Spleen (tissue), 11 donors: ENCODE measurements at regions not wholly inside any gene's neighbourhood (a gene's known extent, or its start where the extent isn't known, plus 50 kb on each side); places are given as distances from the start of the nearest gene placed in this dataset.
A peak's percentile ranks its signal among the peaks of the same experiment; 100 is the strongest.

Source experiments
- DNase-seq: peaks from one replicate; pipeline ENCODE4 v3.0.0-alpha.2; 2020
- H3K27ac ChIP-seq, 8 donors: fragments of 200-600 bp; sonication (generic) in 7 of 8; 1 replicate in 4 of 8; 2 replicates in 4 of 8; pipeline versions ENCODE4 v1.5.0 to v1.8.0; 2016 to 2021; ENCODE audit warnings: inconsistent platforms in 4 of 8, mild to moderate bottlenecking in 4 of 8, moderate library complexity in 1 of 8
- H3K27me3 ChIP-seq, 7 donors: fragments of 200-600 bp; sonication (generic) in 6 of 7; replicated peaks in 1 of 7; 1 replicate in 4 of 7; 2 replicates in 3 of 7; pipeline versions ENCODE4 v1.5.0 to v1.8.0; 2016 to 2021; ENCODE audit warnings: inconsistent platforms in 3 of 7, mild to moderate bottlenecking in 1 of 7
- H3K36me3 ChIP-seq, 6 donors: fragments of 200-600 bp; sonication (generic) in 5 of 6; 1 replicate in 4 of 6; 2 replicates in 2 of 6; pipeline versions ENCODE4 v1.5.0 to v1.8.0; 2016 to 2021; ENCODE audit warnings: inconsistent platforms in 2 of 6
- H3K4me1 ChIP-seq, 6 donors: fragments of 200-600 bp; sonication (generic) in 5 of 6; 1 replicate in 3 of 6; 2 replicates in 3 of 6; pipeline versions ENCODE4 v1.5.0 to v1.8.0; 2016 to 2021; ENCODE audit warnings: inconsistent platforms in 3 of 6
- H3K4me3 ChIP-seq, 8 donors: fragments of 200-600 bp; sonication (generic) in 7 of 8; 1 replicate in 4 of 8; 2 replicates in 4 of 8; pipeline versions ENCODE4 v1.5.0 to v1.8.0; 2016 to 2021; ENCODE audit warnings: inconsistent platforms in 4 of 8, mild to moderate bottlenecking in 4 of 8, moderate library complexity in 2 of 8
- H3K9me3 ChIP-seq, 8 donors: fragments of 200-600 bp; sonication (generic) in 7 of 8; 1 replicate in 4 of 8; 2 replicates in 4 of 8; pipeline versions ENCODE4 v1.5.0 to v1.8.0; 2016 to 2021; ENCODE audit warnings: inconsistent platforms in 4 of 8
- CTCF ChIP-seq, 11 experiments: fragments of 200-600 bp in 7 of 11; fragments of 450-650 bp in 4 of 11; sonication (generic) in 4 of 11; IDR thresholded peaks in 8 of 11; conservative IDR thresholded peaks in 3 of 11; 1 replicate in 7 of 11; 2 replicates in 4 of 11; pipeline versions ENCODE4 v1.4.0 to v1.8.0; 2016 to 2021; ENCODE audit warnings: antibody characterized with exemption in 11 of 11, inconsistent platforms in 4 of 11, mild to moderate bottlenecking in 1 of 11
- POLR2A ChIP-seq, 3 donors: fragments of 450-650 bp; IDR thresholded peaks; one replicate each; pipeline ENCODE4 v1.5.1; 2017; ENCODE audit warnings: antibody characterized with exemption in 3 of 3, mild to moderate bottlenecking in 1 of 3
- POLR2AphosphoS5 ChIP-seq, 3 donors: sonication (generic); formaldehyde crosslinking; IDR thresholded peaks; one replicate each; pipeline ENCODE4 v1.5.1; 2017; ENCODE audit warnings: antibody characterized with exemption in 3 of 3
- WGBS, 5 donors: extraction: QIAGEN DNeasy Blood & Tissue Kit in 3 of 5; methylation state at CpG; one replicate each; pipeline versions ENCODE4 v1.1.5 to v1.1.7; 2013 to 2018; 5-methylcytosine and 5-hydroxymethylcytosine counted together
- intact Hi-C: fragments of 100-400 bp; cut with DNase I; formaldehyde crosslinking; loops from one replicate; pipeline ENCODE4 v1.15.0; 2023; ENCODE audit warnings: low total_unique reads
- donor health status: healthy with polysubstance abuse.
- donor health status: DM: no; HTN: no; CAD: no; lungs with moderate emphysema.
- donor health status: DM: no; HTN: no; CAD: no.
- donor health status: Bipolar disorder and iron deficiency.
- donor health status: healthy.
- donor health status: DM: no; HTN: no; CAD: no.
- donor health status: DM: yes; HTN: yes; CAD: no.

DNA sequence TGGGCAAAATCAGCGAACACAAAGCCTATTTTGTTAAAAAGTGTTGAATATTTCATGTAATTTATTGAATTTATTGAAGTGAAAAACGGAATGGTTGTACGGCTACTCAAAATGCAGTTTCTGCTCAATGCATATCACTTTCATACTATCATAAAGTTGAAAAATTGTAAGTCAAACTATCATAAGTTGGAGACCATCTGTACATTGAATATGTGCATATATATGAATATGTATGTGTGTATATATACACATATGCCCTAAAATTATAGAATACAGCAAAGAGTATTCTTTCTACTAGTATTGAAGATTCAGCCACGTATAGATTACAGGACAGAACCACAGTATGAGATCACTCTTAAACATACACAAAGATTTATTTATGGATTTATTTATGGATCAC is 499.0 kb upstream of the SULF2 start:
- H3K27me3 ChIP-seq: peaks cover 0 to 14% (median 0%) of the 10 kb centered on the region in 7 donors
- no peak overlapping the region for H3K27ac ChIP-seq
- H3K9me3 ChIP-seq: no peaks in the 10 kb centered on the region
- H3K4me1 ChIP-seq: peaks cover 5 to 17% (median 10%) of the 10 kb centered on the region in 6 donors
- no peaks in the 10 kb centered on the region for H3K36me3 ChIP-seq
- WGBS, 5 donors: 80 to 90% (median 83%) methylated on average over 4 of the region's 4 CpGs
- intact Hi-C loops: no loop called here
- DNase-seq: no peak
- TF ChIP-seq CTCF (IDR thresholded peaks at IDR 0.05 in 8 of 11, conservative IDR thresholded peaks at IDR 0.05 in 3 of 11): no peak
- TF ChIP-seq POLR2AphosphoS5 (IDR thresholded peaks at IDR 0.05): no peak
- TF ChIP-seq POLR2A (IDR thresholded peaks at IDR 0.05): no peak
- H3K4me3 ChIP-seq: no peak overlapping the region

DNA sequence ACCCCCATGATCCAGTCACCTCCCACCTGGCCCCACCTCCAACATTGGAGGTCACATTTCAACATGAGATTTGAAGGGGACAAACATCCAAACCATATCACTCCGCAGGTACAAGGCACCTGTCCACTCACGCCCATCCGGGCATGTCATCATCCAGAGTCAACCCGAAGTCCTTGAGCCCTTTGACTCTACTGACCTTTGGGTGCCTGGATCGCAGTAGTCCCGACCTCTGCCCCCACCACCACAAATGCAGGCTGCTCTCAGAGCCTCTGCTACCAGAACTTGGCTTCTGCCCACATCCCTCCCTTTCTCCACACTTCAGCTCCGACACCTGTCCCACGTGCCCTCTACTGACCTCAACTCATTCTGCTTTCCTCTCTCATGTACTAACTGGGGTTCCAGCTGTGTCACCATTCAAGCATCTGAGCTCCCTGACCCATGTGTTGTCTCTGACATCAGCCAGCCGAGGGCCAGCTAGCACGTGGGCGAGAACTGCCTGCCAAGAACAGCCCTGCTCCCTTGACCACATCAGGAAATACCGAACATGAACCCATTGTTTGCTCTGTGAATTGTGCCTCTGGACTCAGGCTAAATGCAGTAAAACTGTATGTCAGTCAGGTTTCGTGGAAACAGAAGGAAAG is 498.3 kb upstream of the SULF2 start:
- Histone ChIP-seq H3K27ac (no peak overlapping the region), H3K4me1 (peaks cover 5 to 17% (median 10%) of the 10 kb centered on the region in 6 donors), H3K27me3 (peaks cover 0 to 7% (median 0%) of the 10 kb centered on the region in 7 donors), H3K9me3 (no peaks in the 10 kb centered on the region), H3K4me3 (no peak overlapping the region), H3K36me3 (no peaks in the 10 kb centered on the region)
- WGBS, 5 donors: 56 to 69% (median 68%) methylated on average over 13 of the region's 13 CpGs
- intact Hi-C loops: no loop called here
- DNase-seq: no peak
- peak in 1 of 3 donors; percentile 32 for TF ChIP-seq POLR2AphosphoS5 (IDR thresholded peaks at IDR 0.05)
- TF ChIP-seq POLR2A (IDR thresholded peaks at IDR 0.05): no peak

GRCh38 chr20:48282591-48283228 is 497.4 kb upstream of the SULF2 start:
- intact Hi-C loops: no loop called here
- Histone ChIP-seq H3K27me3 (peaks cover 0 to 7% (median 0%) of the 10 kb centered on the region in 7 donors), H3K27ac (no peak overlapping the region), H3K9me3 (no peaks in the 10 kb centered on the region), H3K4me1 (peaks cover 5 to 17% (median 10%) of the 10 kb centered on the region in 6 donors), H3K4me3 (no peak overlapping the region), H3K36me3 (no peaks in the 10 kb centered on the region)
- WGBS, 5 donors: 76 to 91% (median 86%) methylated on average over 4 of the region's 4 CpGs
- TF ChIP-seq POLR2A (IDR thresholded peaks at IDR 0.05): no peak
- TF ChIP-seq POLR2AphosphoS5 (IDR thresholded peaks at IDR 0.05): no peak
- no peak for DNase-seq

DNA sequence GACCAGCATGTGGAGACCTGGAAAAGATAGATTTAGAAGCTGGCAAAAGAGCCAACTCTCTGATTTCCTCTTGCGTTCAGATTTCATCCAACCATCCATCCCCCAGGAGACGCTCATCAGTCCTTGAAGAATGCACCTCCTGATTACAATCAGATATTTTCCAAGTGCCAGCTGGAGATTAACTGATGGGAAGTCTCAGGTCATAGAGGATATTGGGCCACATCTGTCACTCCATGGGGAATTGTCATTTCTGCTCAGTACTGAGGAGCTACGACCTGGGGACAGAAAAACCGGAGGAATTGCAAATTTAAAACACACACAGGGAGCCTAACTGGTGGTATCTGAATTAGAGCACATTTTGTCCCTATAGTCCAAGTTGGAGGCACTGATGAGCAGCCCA is 496.2 kb upstream of the SULF2 start:
- Histone ChIP-seq H3K9me3 (no peaks in the 10 kb centered on the region), H3K27ac (no peak overlapping the region), H3K4me3 (no peak overlapping the region), H3K4me1 (peaks cover 0 to 5% (median 1%) of the 10 kb centered on the region in 6 donors), H3K36me3 (no peaks in the 10 kb centered on the region), H3K27me3 (peaks cover 0 to 13% (median 0%) of the 10 kb centered on the region in 7 donors)
- intact Hi-C loops: no loop called here
- no peak for DNase-seq
- 79 to 88% (median 82%) methylated on average over 4 of the region's 4 CpGs for WGBS, 5 donors
- TF ChIP-seq POLR2A (IDR thresholded peaks at IDR 0.05) (no peak), POLR2AphosphoS5 (IDR thresholded peaks at IDR 0.05) (no peak), CTCF (IDR thresholded peaks at IDR 0.05 in 8 of 11, conservative IDR thresholded peaks at IDR 0.05 in 3 of 11) (no peak)

- intact Hi-C loops: no loop called here
- 28 to 40% (median 39%) methylated on average over 2 of the region's 2 CpGs for WGBS, 5 donors
These were observed 493.7 kb upstream of the SULF2 start for GRCh38 chr20:48278961-48279481.

More at GRCh38 chr20:48278961-48279481, 493.7 kb upstream of the SULF2 start:
- no peaks in the 10 kb centered on the region for H3K36me3 ChIP-seq
- H3K27me3 ChIP-seq: peaks cover 0 to 15% (median 0%) of the 10 kb centered on the region in 7 donors
- no peak for TF ChIP-seq POLR2A (IDR thresholded peaks at IDR 0.05)
- TF ChIP-seq CTCF (IDR thresholded peaks at IDR 0.05 in 8 of 11, conservative IDR thresholded peaks at IDR 0.05 in 3 of 11): no peak
- no peak for TF ChIP-seq POLR2AphosphoS5 (IDR thresholded peaks at IDR 0.05)
- no peaks in the 10 kb centered on the region for H3K9me3 ChIP-seq
- no peaks in the 10 kb centered on the region for H3K4me1 ChIP-seq
- no peak for DNase-seq
- no peak overlapping the region for H3K27ac ChIP-seq
- no peak overlapping the region for H3K4me3 ChIP-seq
